Stimulated activated naive CD8-positive, alpha-beta T cell treated with anti-CD3 and anti-CD28 coated beads, Interleukin-15, amount 100 ng/mL, for 72 hours (primary cell): ENCODE measurements at regions not wholly inside any gene's neighbourhood (a gene's known extent, or its start where the extent isn't known, plus 50 kb on each side); places are given as distances from the start of the nearest gene placed in this dataset.
"Not testable (repeated sequence)": the region's sequence is repeated elsewhere in the genome, so short reads cannot be mapped to it uniquely, and the experiment has no call there.

Experiments
- ATAC-seq: fragments of 150-1000 bp; cut with Tn5 transposase; 2 replicates; pipeline ENCODE4 v1.10.0; 2021; ENCODE audit warnings: mild to moderate bottlenecking, moderate library complexity
- DNase-seq, 2 donors: peaks; one replicate each; pipeline ENCODE4 v3.0.0; 2021 to 2022
- H3K27ac Mint-ChIP-seq, 2 donors: one replicate each; pipeline ENCODE4 v1.8.0; 2022; ENCODE audit warnings: mild to moderate bottlenecking in 2 of 2, mixed read lengths in 2 of 2, moderate library complexity in 2 of 2
- H3K27me3 Mint-ChIP-seq: one replicate; pipeline ENCODE4 v1.8.0; 2022; ENCODE audit warnings: mixed read lengths
- H3K4me1 Mint-ChIP-seq: one replicate; pipeline ENCODE4 v1.8.0; 2022; ENCODE audit warnings: mild to moderate bottlenecking, mixed read lengths
- H3K4me3 Mint-ChIP-seq, 2 donors: one replicate each; pipeline ENCODE4 v1.8.0; 2022; ENCODE audit warnings: mild to moderate bottlenecking in 2 of 2, mixed read lengths in 2 of 2, moderate library complexity in 1 of 2
- H3K9me3 Mint-ChIP-seq, 2 donors: one replicate each; pipeline ENCODE4 v1.8.0; 2022; ENCODE audit warnings: mixed read lengths in 2 of 2

- no peaks in the 10 kb centered on the region for H3K4me1 Mint-ChIP-seq
- no peaks in the 10 kb centered on the region for H3K27me3 Mint-ChIP-seq
- peaks cover under 1 to 17% of the 10 kb centered on the region in 2 donors for H3K9me3 Mint-ChIP-seq
- no peak for ATAC-seq
- H3K27ac Mint-ChIP-seq = peak overlapping the region in 1 of 2 donors; percentile 11
- H3K4me3 Mint-ChIP-seq = no peak overlapping the region
- DNase-seq = no peak
These were observed 1158.8 kb downstream of the OLFM4 start for GRCh38 chr13:54187461-54187860.

- H3K9me3 Mint-ChIP-seq = peaks cover 5% of the 10 kb centered on the region in 2 donors
- no peak overlapping the region for H3K4me3 Mint-ChIP-seq
- no peaks in the 10 kb centered on the region for H3K4me1 Mint-ChIP-seq
- H3K27me3 Mint-ChIP-seq = no peaks in the 10 kb centered on the region
- no peak for DNase-seq
- ATAC-seq = no peak
- H3K27ac Mint-ChIP-seq = no peak overlapping the region
These were observed 1165.8 kb downstream of the OLFM4 start for GRCh38 chr13:54194233-54195024.

- H3K9me3 Mint-ChIP-seq = peaks cover 8 to 11% of the 10 kb centered on the region in 2 donors
- H3K4me3 Mint-ChIP-seq = no peak overlapping the region
- no peak overlapping the region for H3K27ac Mint-ChIP-seq
These were observed 1168.1 kb downstream of the OLFM4 start for GRCh38 chr13:54196684-54197083.

GRCh38 chr13:54198911-54199310 is 1170.3 kb downstream of the OLFM4 start:
- DNase-seq = no peak
- H3K27me3 Mint-ChIP-seq = no peaks in the 10 kb centered on the region
- H3K4me1 Mint-ChIP-seq = no peaks in the 10 kb centered on the region
- no peak for ATAC-seq
- peaks cover 7 to 14% of the 10 kb centered on the region in 2 donors for H3K9me3 Mint-ChIP-seq
- no peak overlapping the region for H3K4me3 Mint-ChIP-seq
- no peak overlapping the region for H3K27ac Mint-ChIP-seq

More at GRCh38 chr13:54196684-54197083, 1168.1 kb downstream of the OLFM4 start:
- no peaks in the 10 kb centered on the region for H3K4me1 Mint-ChIP-seq
- no peaks in the 10 kb centered on the region for H3K27me3 Mint-ChIP-seq
- ATAC-seq = no peak
- no peak for DNase-seq

- DNase-seq (no peak), ATAC-seq (no peak)
- H3K9me3 Mint-ChIP-seq = peaks cover 2 to 16% of the 10 kb centered on the region in 2 donors
- H3K27me3 Mint-ChIP-seq = no peaks in the 10 kb centered on the region
- no peak overlapping the region for H3K4me3 Mint-ChIP-seq
- no peaks in the 10 kb centered on the region for H3K4me1 Mint-ChIP-seq
- H3K27ac Mint-ChIP-seq = no peak overlapping the region
These were observed 1178.0 kb downstream of the OLFM4 start for GRCh38 chr13:54206626-54207025.

GRCh38 chr13:54210397-54211049 is 1181.9 kb downstream of the OLFM4 start:
- peaks cover 4 to 5% of the 10 kb centered on the region in 2 donors for H3K9me3 Mint-ChIP-seq
- ATAC-seq = no peak

GRCh38 chr13:54216221-54216620 is 1187.6 kb downstream of the OLFM4 start:
- H3K9me3 Mint-ChIP-seq = peaks cover 14 to 27% of the 10 kb centered on the region in 2 donors
- no peaks in the 10 kb centered on the region for H3K27me3 Mint-ChIP-seq
- H3K4me3 Mint-ChIP-seq = no peak overlapping the region
- no peak for ATAC-seq
- DNase-seq = no peak
- H3K4me1 Mint-ChIP-seq = no peaks in the 10 kb centered on the region
- H3K27ac Mint-ChIP-seq = no peak overlapping the region

More at GRCh38 chr13:54210397-54211049, 1181.9 kb downstream of the OLFM4 start:
- no peaks in the 10 kb centered on the region for H3K4me1 Mint-ChIP-seq
- H3K27ac Mint-ChIP-seq = no peak overlapping the region
- no peak overlapping the region for H3K4me3 Mint-ChIP-seq
- H3K27me3 Mint-ChIP-seq = no peaks in the 10 kb centered on the region
- no peak for DNase-seq

GRCh38 chr13:54226876-54227275 is 1198.3 kb downstream of the OLFM4 start:
- Mint-ChIP-seq H3K27ac (no peak overlapping the region), H3K4me3 (no peak overlapping the region), H3K9me3 (peaks cover 10 to 17% of the 10 kb centered on the region in 2 donors), H3K27me3 (no peaks in the 10 kb centered on the region), H3K4me1 (no peaks in the 10 kb centered on the region)
- no peak for ATAC-seq
- no peak for DNase-seq

GRCh38 chr13:54232700-54233099 is 1204.1 kb downstream of the OLFM4 start:
- ATAC-seq (no peak), DNase-seq (no peak)
- no peaks in the 10 kb centered on the region for H3K27me3 Mint-ChIP-seq
- no peaks in the 10 kb centered on the region for H3K4me1 Mint-ChIP-seq
- H3K27ac Mint-ChIP-seq = no peak overlapping the region
- H3K9me3 Mint-ChIP-seq = peaks cover 0 to 6% of the 10 kb centered on the region in 2 donors
- no peak overlapping the region for H3K4me3 Mint-ChIP-seq

- ATAC-seq (no peak), DNase-seq (no peak)
- Mint-ChIP-seq H3K9me3 (peaks cover 5 to 7% of the 10 kb centered on the region in 2 donors), H3K27ac (no peak overlapping the region), H3K4me3 (no peak overlapping the region), H3K27me3 (no peaks in the 10 kb centered on the region), H3K4me1 (no peaks in the 10 kb centered on the region)
These were observed 1206.0 kb downstream of the OLFM4 start for GRCh38 chr13:54234607-54235006.

- no peak overlapping the region for H3K27ac Mint-ChIP-seq
- no peaks in the 10 kb centered on the region for H3K27me3 Mint-ChIP-seq
- H3K4me1 Mint-ChIP-seq = no peaks in the 10 kb centered on the region
- ATAC-seq (no peak), DNase-seq (no peak)
- no peak overlapping the region for H3K4me3 Mint-ChIP-seq
- peaks cover 5 to 7% of the 10 kb centered on the region in 2 donors for H3K9me3 Mint-ChIP-seq
These were observed 1213.1 kb downstream of the OLFM4 start for GRCh38 chr13:54241719-54242118.

GRCh38 chr13:54248306-54248705 is 1219.7 kb downstream of the OLFM4 start:
- H3K4me1 Mint-ChIP-seq = no peaks in the 10 kb centered on the region
- H3K4me3 Mint-ChIP-seq = no peak overlapping the region

GRCh38 chr13:54261856-54262255 is 1233.2 kb downstream of the OLFM4 start:
- Mint-ChIP-seq H3K27me3 (no peaks in the 10 kb centered on the region), H3K27ac (no peak overlapping the region), H3K9me3 (peaks cover 19 to 21% of the 10 kb centered on the region in 2 donors), H3K4me3 (no peak overlapping the region), H3K4me1 (no peaks in the 10 kb centered on the region)
- ATAC-seq (no peak), DNase-seq (no peak)

More at GRCh38 chr13:54248306-54248705, 1219.7 kb downstream of the OLFM4 start:
- no peak for DNase-seq
- no peak for ATAC-seq
- Mint-ChIP-seq H3K9me3 (peaks cover 9 to 10% of the 10 kb centered on the region in 2 donors), H3K27ac (no peak overlapping the region), H3K27me3 (no peaks in the 10 kb centered on the region)

- no peaks in the 10 kb centered on the region for H3K4me1 Mint-ChIP-seq
- ATAC-seq (no peak), DNase-seq (no peak)
- H3K9me3 Mint-ChIP-seq = peaks cover 9 to 23% of the 10 kb centered on the region in 2 donors
- no peak overlapping the region for H3K4me3 Mint-ChIP-seq
- H3K27me3 Mint-ChIP-seq = no peaks in the 10 kb centered on the region
- no peak overlapping the region for H3K27ac Mint-ChIP-seq
These were observed 1235.3 kb downstream of the OLFM4 start for GRCh38 chr13:54263868-54264267.

- H3K27me3 Mint-ChIP-seq = not testable (repeated sequence)
These were observed 1238.6 kb downstream of the OLFM4 start for GRCh38 chr13:54267253-54267668.

More at GRCh38 chr13:54267253-54267668, 1238.6 kb downstream of the OLFM4 start:
- H3K9me3 Mint-ChIP-seq = peaks cover 13 to 43% of the 10 kb centered on the region in 2 donors
- not testable (repeated sequence) for H3K4me3 Mint-ChIP-seq, H3K4me1 Mint-ChIP-seq, H3K27ac Mint-ChIP-seq, ATAC-seq, DNase-seq
